ENCODE measurements at regions not wholly inside any gene's neighbourhood (a gene's known extent, or its start where the extent isn't known, plus 50 kb on each side); places are given as distances from the start of the nearest gene placed in this dataset.

DNA sequence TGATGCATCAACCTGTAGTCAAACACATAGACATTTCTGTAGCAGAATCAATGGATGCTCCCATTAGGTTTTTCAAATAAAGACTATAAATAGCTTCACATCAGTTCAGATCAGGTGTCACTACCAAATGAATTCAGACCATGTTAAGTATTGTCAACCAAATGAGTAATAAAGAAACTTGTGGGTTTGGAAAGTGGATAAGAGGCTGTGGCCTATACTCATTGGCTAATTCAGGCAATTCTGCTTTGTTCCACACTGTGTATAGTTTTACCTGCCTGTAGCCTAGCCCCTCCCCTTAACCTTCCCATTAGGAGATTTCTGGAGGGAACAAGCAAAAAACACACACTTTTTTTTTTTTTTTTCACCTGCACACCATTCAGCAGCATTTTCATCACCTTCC is 321.2 kb downstream of the HLX start:
- H3K36me3 ChIP-seq (replicated peaks in 1 of 2; ENCODE audit: control insufficient read depth in 1 of 2, insufficient read depth in 2 of 2, low read length in 1 of 2) = no peaks in the 10 kb centered on the region
- no peak overlapping the region for H3K4me3 ChIP-seq (ENCODE audit: low read depth in 2 of 2, low read length in 1 of 2)
- no peaks in the 10 kb centered on the region for H3F3A ChIP-seq (replicated peaks; ENCODE audit: insufficient read depth)
- no peak for DNase-seq
- H3K9me2 ChIP-seq = no peaks in the 10 kb centered on the region
- H2AFZ ChIP-seq (ENCODE audit: low read depth) = no peak overlapping the region
- H3K79me2 ChIP-seq (ENCODE audit: insufficient read depth) = no peaks in the 10 kb centered on the region
- no peak overlapping the region for H3K4me2 ChIP-seq
- H3K9me3 ChIP-seq = no peaks in the 10 kb centered on the region
- H4K20me1 ChIP-seq (ENCODE audit: insufficient read depth) = no peaks in the 10 kb centered on the region
- H3K4me1 ChIP-seq (ENCODE audit: control insufficient read depth in 1 of 2, insufficient read depth in 2 of 2, low read depth in 1 of 2, low read length in 1 of 2) = no peaks in the 10 kb centered on the region; a peak in 1 of 4 replicates
- ChIA-PET POLR2A (no interaction called here), CTCF (interaction anchor here (1.4 to 4.6 kb wide), 3 partner anchors 235 to 327 kb away, joined by 3 to 63 read pairs (median 4); no protein-coding TSS in a partner anchor)
- no peaks in the 10 kb centered on the region for H3K27me3 ChIP-seq (ENCODE audit: insufficient read depth)
- no peak for TF ChIP-seq SIN3A (IDR thresholded peaks at IDR 0.05; ENCODE audit: borderline replicate concordance, low read depth, low read length)
- TF ChIP-seq, protein P1, sequence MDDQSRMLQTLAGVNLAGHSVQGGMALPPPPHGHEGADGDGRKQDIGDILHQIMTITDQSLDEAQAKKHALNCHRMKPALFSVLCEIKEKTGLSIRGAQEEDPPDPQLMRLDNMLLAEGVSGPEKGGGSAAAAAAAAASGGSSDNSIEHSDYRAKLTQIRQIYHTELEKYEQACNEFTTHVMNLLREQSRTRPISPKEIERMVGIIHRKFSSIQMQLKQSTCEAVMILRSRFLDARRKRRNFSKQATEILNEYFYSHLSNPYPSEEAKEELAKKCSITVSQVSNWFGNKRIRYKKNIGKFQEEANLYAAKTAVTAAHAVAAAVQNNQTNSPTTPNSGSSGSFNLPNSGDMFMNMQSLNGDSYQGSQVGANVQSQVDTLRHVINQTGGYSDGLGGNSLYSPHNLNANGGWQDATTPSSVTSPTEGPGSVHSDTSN (IDR thresholded peaks at IDR 0.05) = no peak
- TF ChIP-seq, protein P2, sequence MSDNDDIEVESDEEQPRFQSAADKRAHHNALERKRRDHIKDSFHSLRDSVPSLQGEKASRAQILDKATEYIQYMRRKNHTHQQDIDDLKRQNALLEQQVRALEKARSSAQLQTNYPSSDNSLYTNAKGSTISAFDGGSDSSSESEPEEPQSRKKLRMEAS (IDR thresholded peaks at IDR 0.05; ENCODE audit: low read depth) = no peak
- H3K27ac ChIP-seq (ENCODE audit: low read depth in 2 of 2, low read length in 1 of 2) = no peak overlapping the region
- no peak overlapping the region for H3K9ac ChIP-seq

DNA sequence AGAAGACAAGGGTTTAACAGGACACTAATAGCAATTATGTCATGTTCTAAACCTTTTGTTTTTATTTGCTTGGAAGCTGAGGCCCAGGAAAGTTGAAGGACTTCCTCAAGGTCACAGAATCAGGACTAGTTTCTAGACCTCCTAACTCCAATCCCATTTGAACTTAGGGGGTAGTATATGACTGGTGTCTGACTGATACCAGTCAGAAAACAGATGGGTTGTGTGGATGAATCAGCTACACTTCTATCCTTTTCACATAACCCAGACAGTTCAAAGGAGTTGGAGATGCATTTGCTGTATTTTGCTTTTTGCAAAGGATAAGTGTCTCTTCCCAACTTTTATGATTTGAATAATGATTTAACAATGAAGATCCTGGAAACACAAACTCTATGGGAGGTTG is 322.5 kb downstream of the HLX start:
- Histone ChIP-seq H2AFZ (ENCODE audit: low read depth) (no peak overlapping the region), H4K20me1 (ENCODE audit: insufficient read depth) (no peaks in the 10 kb centered on the region), H3K27me3 (ENCODE audit: insufficient read depth) (no peaks in the 10 kb centered on the region), H3K27ac (ENCODE audit: low read depth in 2 of 2, low read length in 1 of 2) (no peak overlapping the region), H3K79me2 (ENCODE audit: insufficient read depth) (no peaks in the 10 kb centered on the region), H3F3A (replicated peaks; ENCODE audit: insufficient read depth) (no peaks in the 10 kb centered on the region), H3K4me1 (ENCODE audit: control insufficient read depth in 1 of 2, insufficient read depth in 2 of 2, low read depth in 1 of 2, low read length in 1 of 2) (no peaks in the 10 kb centered on the region; a peak in 1 of 4 replicates), H3K9me2 (no peaks in the 10 kb centered on the region), H3K4me3 (ENCODE audit: low read depth in 2 of 2, low read length in 1 of 2) (no peak overlapping the region), H3K4me2 (no peak overlapping the region), H3K36me3 (replicated peaks in 1 of 2; ENCODE audit: control insufficient read depth in 1 of 2, insufficient read depth in 2 of 2, low read length in 1 of 2) (no peaks in the 10 kb centered on the region), H3K9ac (no peak overlapping the region), H3K9me3 (no peaks in the 10 kb centered on the region)
- CTCF ChIA-PET = interaction anchor here (0.7 to 5.2 kb wide), 9 partner anchors 18 to 341 kb away, joined by 3 to 88 read pairs (median 4); partner anchors contain the start of gene HLX
- DNase-seq = no peak
- POLR2A ChIA-PET = no interaction called here
- TF ChIP-seq, protein P3, sequence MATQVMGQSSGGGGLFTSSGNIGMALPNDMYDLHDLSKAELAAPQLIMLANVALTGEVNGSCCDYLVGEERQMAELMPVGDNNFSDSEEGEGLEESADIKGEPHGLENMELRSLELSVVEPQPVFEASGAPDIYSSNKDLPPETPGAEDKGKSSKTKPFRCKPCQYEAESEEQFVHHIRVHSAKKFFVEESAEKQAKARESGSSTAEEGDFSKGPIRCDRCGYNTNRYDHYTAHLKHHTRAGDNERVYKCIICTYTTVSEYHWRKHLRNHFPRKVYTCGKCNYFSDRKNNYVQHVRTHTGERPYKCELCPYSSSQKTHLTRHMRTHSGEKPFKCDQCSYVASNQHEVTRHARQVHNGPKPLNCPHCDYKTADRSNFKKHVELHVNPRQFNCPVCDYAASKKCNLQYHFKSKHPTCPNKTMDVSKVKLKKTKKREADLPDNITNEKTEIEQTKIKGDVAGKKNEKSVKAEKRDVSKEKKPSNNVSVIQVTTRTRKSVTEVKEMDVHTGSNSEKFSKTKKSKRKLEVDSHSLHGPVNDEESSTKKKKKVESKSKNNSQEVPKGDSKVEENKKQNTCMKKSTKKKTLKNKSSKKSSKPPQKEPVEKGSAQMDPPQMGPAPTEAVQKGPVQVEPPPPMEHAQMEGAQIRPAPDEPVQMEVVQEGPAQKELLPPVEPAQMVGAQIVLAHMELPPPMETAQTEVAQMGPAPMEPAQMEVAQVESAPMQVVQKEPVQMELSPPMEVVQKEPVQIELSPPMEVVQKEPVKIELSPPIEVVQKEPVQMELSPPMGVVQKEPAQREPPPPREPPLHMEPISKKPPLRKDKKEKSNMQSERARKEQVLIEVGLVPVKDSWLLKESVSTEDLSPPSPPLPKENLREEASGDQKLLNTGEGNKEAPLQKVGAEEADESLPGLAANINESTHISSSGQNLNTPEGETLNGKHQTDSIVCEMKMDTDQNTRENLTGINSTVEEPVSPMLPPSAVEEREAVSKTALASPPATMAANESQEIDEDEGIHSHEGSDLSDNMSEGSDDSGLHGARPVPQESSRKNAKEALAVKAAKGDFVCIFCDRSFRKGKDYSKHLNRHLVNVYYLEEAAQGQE (IDR thresholded peaks at IDR 0.05; ENCODE audit: low read depth, low read length) = no peak
- TF ChIP-seq, protein P4, sequence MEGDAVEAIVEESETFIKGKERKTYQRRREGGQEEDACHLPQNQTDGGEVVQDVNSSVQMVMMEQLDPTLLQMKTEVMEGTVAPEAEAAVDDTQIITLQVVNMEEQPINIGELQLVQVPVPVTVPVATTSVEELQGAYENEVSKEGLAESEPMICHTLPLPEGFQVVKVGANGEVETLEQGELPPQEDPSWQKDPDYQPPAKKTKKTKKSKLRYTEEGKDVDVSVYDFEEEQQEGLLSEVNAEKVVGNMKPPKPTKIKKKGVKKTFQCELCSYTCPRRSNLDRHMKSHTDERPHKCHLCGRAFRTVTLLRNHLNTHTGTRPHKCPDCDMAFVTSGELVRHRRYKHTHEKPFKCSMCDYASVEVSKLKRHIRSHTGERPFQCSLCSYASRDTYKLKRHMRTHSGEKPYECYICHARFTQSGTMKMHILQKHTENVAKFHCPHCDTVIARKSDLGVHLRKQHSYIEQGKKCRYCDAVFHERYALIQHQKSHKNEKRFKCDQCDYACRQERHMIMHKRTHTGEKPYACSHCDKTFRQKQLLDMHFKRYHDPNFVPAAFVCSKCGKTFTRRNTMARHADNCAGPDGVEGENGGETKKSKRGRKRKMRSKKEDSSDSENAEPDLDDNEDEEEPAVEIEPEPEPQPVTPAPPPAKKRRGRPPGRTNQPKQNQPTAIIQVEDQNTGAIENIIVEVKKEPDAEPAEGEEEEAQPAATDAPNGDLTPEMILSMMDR (IDR thresholded peaks at IDR 0.05) = no peak
- TF ChIP-seq, protein P5, sequence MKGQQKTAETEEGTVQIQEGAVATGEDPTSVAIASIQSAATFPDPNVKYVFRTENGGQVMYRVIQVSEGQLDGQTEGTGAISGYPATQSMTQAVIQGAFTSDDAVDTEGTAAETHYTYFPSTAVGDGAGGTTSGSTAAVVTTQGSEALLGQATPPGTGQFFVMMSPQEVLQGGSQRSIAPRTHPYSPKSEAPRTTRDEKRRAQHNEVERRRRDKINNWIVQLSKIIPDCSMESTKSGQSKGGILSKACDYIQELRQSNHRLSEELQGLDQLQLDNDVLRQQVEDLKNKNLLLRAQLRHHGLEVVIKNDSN (IDR thresholded peaks at IDR 0.05; ENCODE audit: borderline replicate concordance, low read depth) = no peak
- no peak for TF ChIP-seq RFX5 (IDR thresholded peaks at IDR 0.05; ENCODE audit: low read length)
- no peak for TF ChIP-seq JUND (IDR thresholded peaks at IDR 0.05)
- TF ChIP-seq YY1 (IDR thresholded peaks at IDR 0.05; ENCODE audit: low read depth) = no peak
- TF ChIP-seq, protein P6, sequence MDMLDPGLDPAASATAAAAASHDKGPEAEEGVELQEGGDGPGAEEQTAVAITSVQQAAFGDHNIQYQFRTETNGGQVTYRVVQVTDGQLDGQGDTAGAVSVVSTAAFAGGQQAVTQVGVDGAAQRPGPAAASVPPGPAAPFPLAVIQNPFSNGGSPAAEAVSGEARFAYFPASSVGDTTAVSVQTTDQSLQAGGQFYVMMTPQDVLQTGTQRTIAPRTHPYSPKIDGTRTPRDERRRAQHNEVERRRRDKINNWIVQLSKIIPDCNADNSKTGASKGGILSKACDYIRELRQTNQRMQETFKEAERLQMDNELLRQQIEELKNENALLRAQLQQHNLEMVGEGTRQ (IDR thresholded peaks at IDR 0.05; ENCODE audit: borderline replicate concordance, low read depth, low read length) = no peak
- no peak for TF ChIP-seq CHD2 (IDR thresholded peaks at IDR 0.05; ENCODE audit: low read length, partially characterized antibody)
- TF ChIP-seq GABPA (IDR thresholded peaks at IDR 0.05; ENCODE audit: low read depth) = no peak
- TF ChIP-seq EP300 (IDR thresholded peaks at IDR 0.05; ENCODE audit: borderline replicate concordance in 1 of 2, low read depth in 1 of 2, low read length in 1 of 2) = no peak
